ENCODE measurements at regions not wholly inside any gene's neighbourhood (a gene's known extent, or its start where the extent isn't known, plus 50 kb on each side); places are given as distances from the start of the nearest gene placed in this dataset.

DNA sequence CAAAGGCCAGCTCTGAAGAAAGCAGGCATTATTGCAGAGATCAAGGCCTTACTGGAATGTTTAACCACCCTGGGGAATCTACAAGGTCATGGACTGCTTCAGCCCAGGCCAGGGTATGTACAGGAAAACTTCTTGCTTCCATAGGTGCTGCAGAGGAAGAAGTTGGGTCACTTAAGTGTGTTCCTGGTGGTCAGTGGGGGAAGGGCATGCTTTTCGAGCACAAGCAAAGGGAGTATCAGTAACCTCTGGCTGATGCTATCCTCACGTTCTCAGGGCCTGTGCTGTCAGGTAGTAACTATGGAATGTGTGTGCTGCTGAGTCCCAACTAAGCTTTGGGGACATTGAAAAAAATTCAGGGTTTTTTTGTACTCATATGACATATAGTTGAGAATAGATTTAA lies 234.0 kb upstream of the SP4 start:
- H3K9ac ChIP-seq (ENCODE audit: low read depth, low read length), result no peak overlapping the region
- no peak for DNase-seq
- no peaks in the 10 kb centered on the region for H3K79me1 ChIP-seq (ENCODE audit: low read depth in 1 of 2, low read length in 2 of 2)
- ATAC-seq (ENCODE audit: low read depth), result no peak
- no peak overlapping the region for H4K8ac ChIP-seq (ENCODE audit: low read depth in 2 of 2, low read length in 2 of 2)
- no peak overlapping the region for H2BK20ac ChIP-seq (ENCODE audit: low read depth, low read length)
- no peak overlapping the region for H2AFZ ChIP-seq (replicated peaks; ENCODE audit: low read length, poor library complexity)
- TF ChIP-seq NFE2L2 (IDR thresholded peaks at IDR 0.05; ENCODE audit: low read depth, low read length) (no peak), SMC3 (IDR thresholded peaks at IDR 0.05; ENCODE audit: low read depth, low read length) (no peak), RAD21 (IDR thresholded peaks at IDR 0.05; ENCODE audit: low read length) (no peak), MXI1 (IDR thresholded peaks at IDR 0.05; ENCODE audit: borderline replicate concordance, low read depth, low read length) (no peak), MAZ (IDR thresholded peaks at IDR 0.05; ENCODE audit: borderline replicate concordance, low read depth, low read length) (no peak), MAFK (IDR thresholded peaks at IDR 0.05; ENCODE audit: low read depth, low read length) (no peak), RFX5 (IDR thresholded peaks at IDR 0.05; ENCODE audit: low read depth, low read length) (no peak), RCOR1 (IDR thresholded peaks at IDR 0.05; ENCODE audit: insufficient replicate concordance, low read length) (no peak), BHLHE40 (IDR thresholded peaks at IDR 0.05; ENCODE audit: low read depth, low read length) (no peak), POLR2A (IDR thresholded peaks at IDR 0.05; ENCODE audit: low read depth, low read length) (no peak), CHD1 (IDR thresholded peaks at IDR 0.05; ENCODE audit: low read depth, low read length) (no peak), FOS (IDR thresholded peaks at IDR 0.05; ENCODE audit: low read depth, low read length) (no peak), CEBPB (IDR thresholded peaks at IDR 0.05; ENCODE audit: low read depth, low read length) (no peak)
- TF ChIP-seq, protein P1, sequence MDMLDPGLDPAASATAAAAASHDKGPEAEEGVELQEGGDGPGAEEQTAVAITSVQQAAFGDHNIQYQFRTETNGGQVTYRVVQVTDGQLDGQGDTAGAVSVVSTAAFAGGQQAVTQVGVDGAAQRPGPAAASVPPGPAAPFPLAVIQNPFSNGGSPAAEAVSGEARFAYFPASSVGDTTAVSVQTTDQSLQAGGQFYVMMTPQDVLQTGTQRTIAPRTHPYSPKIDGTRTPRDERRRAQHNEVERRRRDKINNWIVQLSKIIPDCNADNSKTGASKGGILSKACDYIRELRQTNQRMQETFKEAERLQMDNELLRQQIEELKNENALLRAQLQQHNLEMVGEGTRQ (IDR thresholded peaks at IDR 0.05; ENCODE audit: low read depth, low read length), result no peak
- TF ChIP-seq, protein P2, sequence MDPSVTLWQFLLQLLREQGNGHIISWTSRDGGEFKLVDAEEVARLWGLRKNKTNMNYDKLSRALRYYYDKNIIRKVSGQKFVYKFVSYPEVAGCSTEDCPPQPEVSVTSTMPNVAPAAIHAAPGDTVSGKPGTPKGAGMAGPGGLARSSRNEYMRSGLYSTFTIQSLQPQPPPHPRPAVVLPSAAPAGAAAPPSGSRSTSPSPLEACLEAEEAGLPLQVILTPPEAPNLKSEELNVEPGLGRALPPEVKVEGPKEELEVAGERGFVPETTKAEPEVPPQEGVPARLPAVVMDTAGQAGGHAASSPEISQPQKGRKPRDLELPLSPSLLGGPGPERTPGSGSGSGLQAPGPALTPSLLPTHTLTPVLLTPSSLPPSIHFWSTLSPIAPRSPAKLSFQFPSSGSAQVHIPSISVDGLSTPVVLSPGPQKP (IDR thresholded peaks at IDR 0.05; ENCODE audit: borderline replicate concordance, low read depth, low read length), result no peak
- TF ChIP-seq, protein P3, sequence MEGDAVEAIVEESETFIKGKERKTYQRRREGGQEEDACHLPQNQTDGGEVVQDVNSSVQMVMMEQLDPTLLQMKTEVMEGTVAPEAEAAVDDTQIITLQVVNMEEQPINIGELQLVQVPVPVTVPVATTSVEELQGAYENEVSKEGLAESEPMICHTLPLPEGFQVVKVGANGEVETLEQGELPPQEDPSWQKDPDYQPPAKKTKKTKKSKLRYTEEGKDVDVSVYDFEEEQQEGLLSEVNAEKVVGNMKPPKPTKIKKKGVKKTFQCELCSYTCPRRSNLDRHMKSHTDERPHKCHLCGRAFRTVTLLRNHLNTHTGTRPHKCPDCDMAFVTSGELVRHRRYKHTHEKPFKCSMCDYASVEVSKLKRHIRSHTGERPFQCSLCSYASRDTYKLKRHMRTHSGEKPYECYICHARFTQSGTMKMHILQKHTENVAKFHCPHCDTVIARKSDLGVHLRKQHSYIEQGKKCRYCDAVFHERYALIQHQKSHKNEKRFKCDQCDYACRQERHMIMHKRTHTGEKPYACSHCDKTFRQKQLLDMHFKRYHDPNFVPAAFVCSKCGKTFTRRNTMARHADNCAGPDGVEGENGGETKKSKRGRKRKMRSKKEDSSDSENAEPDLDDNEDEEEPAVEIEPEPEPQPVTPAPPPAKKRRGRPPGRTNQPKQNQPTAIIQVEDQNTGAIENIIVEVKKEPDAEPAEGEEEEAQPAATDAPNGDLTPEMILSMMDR (conservative IDR thresholded peaks at IDR 0.05; ENCODE audit: low read depth, low read length), result no peak
- intact Hi-C loops (cut with micrococcal nuclease) (no loop called here), in situ Hi-C loops (cut with MboI; ENCODE audit: low sequenced_read_pairs) (no loop called here), dilution Hi-C loops (cut with HindIII; ENCODE audit: low sequenced_read_pairs, unreplicated experiment) (no loop called here)
- POLR2A ChIA-PET (ENCODE audit: unreplicated experiment), result no interaction called here
- H3K27ac ChIP-seq (ENCODE audit: insufficient read depth, low read length), result no peak overlapping the region
- CTCF ChIA-PET, result no interaction called here
- no peak overlapping the region for H3K18ac ChIP-seq (ENCODE audit: low read depth, low read length)
- H3K4me2 ChIP-seq (ENCODE audit: low read depth, low read length), result no peak overlapping the region
- H3K4ac ChIP-seq (ENCODE audit: low read depth, low read length), result no peak overlapping the region
- no peak overlapping the region for H3K23ac ChIP-seq (ENCODE audit: low read depth, low read length)
- no peaks in the 10 kb centered on the region for H3K27me3 ChIP-seq (ENCODE audit: control insufficient read depth, insufficient read depth, low read length)
- no peak overlapping the region for H3K14ac ChIP-seq (replicated peaks; ENCODE audit: low read depth, low read length)
- no peak overlapping the region for H2AK9ac ChIP-seq (replicated peaks; ENCODE audit: low read depth, low read length, poor library complexity)
- no peak overlapping the region for H2AK5ac ChIP-seq (ENCODE audit: low read depth, low read length)
- peaks cover 10% of the 10 kb centered on the region for H3K9me3 ChIP-seq (ENCODE audit: control insufficient read depth, insufficient read depth, low read length)
- H3K4me1 ChIP-seq (ENCODE audit: control insufficient read depth, insufficient read depth, low read length), result no peaks in the 10 kb centered on the region
- no peaks in the 10 kb centered on the region for H3K9me1 ChIP-seq (ENCODE audit: insufficient read depth, low read length)
- H2BK15ac ChIP-seq (ENCODE audit: low read depth, low read length), result no peak overlapping the region
- no TSS peak for BruUV-seq (replicated peaks)
- no peak overlapping the region for H4K5ac ChIP-seq (ENCODE audit: low read depth, low read length)
- no peak overlapping the region for H2BK120ac ChIP-seq (ENCODE audit: low read depth, low read length)
- H4K91ac ChIP-seq (ENCODE audit: insufficient read depth, low read depth, low read length), result no peak overlapping the region
- WGBS, 2 experiments (ENCODE audit: extremely low coverage in 2 of 2, insufficient read length in 1 of 2), result no CpG with 5 or more reads among the region's 2 CpGs
- no peak overlapping the region for H3K56ac ChIP-seq (ENCODE audit: extremely low read depth, insufficient read depth, low read length)
- no peak overlapping the region for H3K4me3 ChIP-seq (ENCODE audit: insufficient read depth, low read depth, low read length)
- H4K20me1 ChIP-seq (ENCODE audit: insufficient read depth, low read length), result no peaks in the 10 kb centered on the region
- H2BK5ac ChIP-seq (ENCODE audit: low read depth, low read length, poor library complexity, severe bottlenecking), result no peak overlapping the region
- no peaks in the 10 kb centered on the region for H3K36me3 ChIP-seq (ENCODE audit: control insufficient read depth, insufficient read depth, low read length)
